Keratinocyte (primary cell): ENCODE measurements at regions not wholly inside any gene's neighbourhood (a gene's known extent, or its start where the extent isn't known, plus 50 kb on each side); places are given as distances from the start of the nearest gene placed in this dataset.

ENCODE experiments used
- CTCF ChIP-seq, 3 experiments: IDR thresholded peaks in 1 of 3; conservative IDR thresholded peaks in 1 of 3; optimal IDR thresholded peaks in 1 of 3; 2 replicates in 2 of 3; 3 replicates in 1 of 3; pipeline versions ENCODE3 to v1.5.1; 2011; ENCODE audit warnings: low read length in 3 of 3, mild to moderate bottlenecking in 3 of 3, moderate library complexity in 2 of 3, control low read depth in 1 of 3, inconsistent platforms in 1 of 3; ENCODE audit not compliant: insufficient read depth in 2 of 3; ENCODE audit errors: extremely low read depth in 1 of 3
- EZH2 ChIP-seq: IDR thresholded peaks from one replicate; pipeline ENCODE4 v1.6.1; 2012; ENCODE audit warnings: inconsistent platforms, mild to moderate bottlenecking, low read length, moderate library complexity

- no peak for TF ChIP-seq CTCF (optimal IDR thresholded peaks at IDR 0.05 in 1 of 3, IDR thresholded peaks at IDR 0.05 in 1 of 3, conservative IDR thresholded peaks at IDR 0.05 in 1 of 3; ENCODE audit: extremely low read depth in 1 of 3, insufficient read depth in 2 of 3, low read length in 3 of 3)
- TF ChIP-seq EZH2, result no peak
Measured at GRCh38 chr6:85771925-85772430, 129.3 kb upstream of the SYNCRIP start.
